Cerebellar nuclear complex (tissue), 1 donor: ENCODE measurements at regions not wholly inside any gene's neighbourhood (a gene's known extent, or its start where the extent isn't known, plus 50 kb on each side); places are given as distances from the start of the nearest gene placed in this dataset.
"Not testable (repeated sequence)": the region's sequence is repeated elsewhere in the genome, so short reads cannot be mapped to it uniquely, and the experiment has no call there.

Experiments
- DNase-seq, 2 experiments: peaks; one replicate each; lab custom pipeline; 2025; lab: John Stamatoyannopoulos, UW

DNA sequence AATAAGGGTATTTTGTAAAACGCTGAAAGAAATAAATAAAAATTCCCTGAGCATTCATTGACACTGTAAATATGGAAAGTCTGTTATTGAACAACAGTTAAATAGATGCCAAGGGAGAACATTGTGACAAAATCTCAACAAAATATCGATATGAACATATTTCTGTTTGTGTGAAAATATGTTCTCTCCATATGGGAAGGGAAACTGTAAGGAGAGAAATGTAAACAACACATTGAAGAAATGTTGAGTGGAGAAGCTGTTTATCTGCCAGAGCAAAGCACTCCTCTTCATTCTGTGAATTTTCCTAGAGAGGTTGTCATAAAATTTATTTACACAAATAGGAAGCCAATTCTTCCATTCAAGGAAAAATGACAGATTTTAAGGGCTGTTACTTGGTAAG, 57.1 kb upstream of the EOMES start:
- DNase-seq: no peak

- no peak for DNase-seq
Measured at GRCh38 chr3:27789420-27789819, 67.3 kb upstream of the EOMES start.

DNA sequence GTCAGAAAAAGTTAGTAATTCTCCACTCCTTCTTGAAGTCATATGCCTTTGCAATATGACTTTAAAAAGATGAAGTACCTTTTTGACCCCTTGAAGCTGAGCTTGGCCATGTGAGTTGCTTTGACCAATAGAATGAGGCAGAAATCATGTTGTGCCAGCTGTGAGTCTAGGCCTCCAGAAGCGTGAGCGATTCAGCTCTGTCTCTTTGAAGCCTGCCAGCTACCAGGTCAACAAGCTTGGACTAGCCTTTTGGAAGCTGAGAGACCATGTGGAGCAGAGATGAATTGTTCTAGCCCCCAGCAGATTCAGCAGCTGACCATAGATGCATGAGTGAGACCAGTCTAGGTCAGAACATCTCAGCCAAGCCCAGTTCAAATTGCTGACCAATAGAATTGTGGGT, 69.8 kb upstream of the EOMES start:
- peak in 1 of 2 experiments; percentile 8 for DNase-seq

- peak; percentile 76 to 90 for DNase-seq
Measured at GRCh38 chr3:27792869-27793268, 70.7 kb upstream of the EOMES start.

DNA sequence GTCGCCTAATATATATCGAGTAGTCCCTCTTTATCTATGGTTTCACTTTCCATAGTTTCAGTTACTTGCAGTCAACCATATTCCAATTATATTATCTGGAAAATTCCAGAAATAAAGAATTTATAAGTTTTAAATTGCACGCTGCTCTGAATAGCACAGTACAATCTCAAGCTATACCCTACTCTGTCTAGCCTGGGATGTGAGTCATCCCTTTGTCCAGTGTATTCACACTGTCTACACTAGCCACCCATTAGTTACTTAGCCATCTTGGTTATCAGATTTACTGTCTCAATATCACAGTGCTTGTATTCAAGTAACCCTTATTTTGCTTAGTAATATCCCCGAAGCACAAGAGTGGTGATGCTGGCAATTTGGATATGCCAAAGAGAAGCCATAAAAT, 72.1 kb upstream of the EOMES start:
- DNase-seq: no peak

DNA sequence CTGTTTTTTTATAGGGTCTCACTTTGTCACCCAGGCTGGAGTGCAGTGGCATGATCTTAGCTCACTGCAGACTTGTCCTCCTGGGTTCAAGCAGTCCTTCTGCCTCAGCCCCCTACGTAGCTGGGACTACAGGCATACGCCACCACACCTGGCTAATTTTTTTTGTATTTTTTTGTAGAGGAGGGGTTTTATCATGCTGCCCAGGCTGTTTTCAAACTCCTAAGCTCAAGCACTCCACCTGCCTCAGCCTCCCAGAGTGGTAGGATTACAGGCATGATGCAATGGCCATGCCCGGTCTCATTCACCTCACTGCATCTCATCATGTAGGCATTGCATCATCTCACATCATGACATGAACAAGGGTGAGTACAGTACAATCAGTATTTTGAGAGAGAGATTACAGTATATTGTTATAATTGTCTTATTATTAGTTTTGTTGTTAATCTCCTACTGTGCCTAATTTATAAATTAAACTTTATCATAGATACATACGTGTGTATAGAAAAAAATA, 74.3 kb upstream of the EOMES start:
- no peak for DNase-seq

- DNase-seq: no peak
Measured at GRCh38 chr3:27797773-27798172, 75.7 kb upstream of the EOMES start.

DNA sequence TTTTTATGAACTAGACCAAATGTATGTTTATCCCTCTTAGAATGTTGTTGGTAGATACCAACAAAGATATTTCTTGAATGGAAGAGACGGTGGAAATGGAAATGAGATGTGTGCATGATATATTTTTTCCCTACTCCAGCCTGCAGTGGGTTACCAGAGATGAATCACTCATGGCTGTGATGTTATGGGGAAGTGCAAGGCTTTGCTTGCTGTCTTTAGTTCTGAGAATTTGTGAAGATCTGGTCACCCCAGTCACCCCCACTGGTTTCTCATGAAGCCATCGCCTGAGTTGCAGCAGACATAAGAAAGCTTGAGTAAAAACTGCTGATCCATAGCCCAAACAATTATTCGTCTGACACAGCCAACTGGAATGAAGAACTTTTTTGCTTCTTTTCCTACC, 78.1 kb upstream of the EOMES start:
- DNase-seq: no peak

DNA sequence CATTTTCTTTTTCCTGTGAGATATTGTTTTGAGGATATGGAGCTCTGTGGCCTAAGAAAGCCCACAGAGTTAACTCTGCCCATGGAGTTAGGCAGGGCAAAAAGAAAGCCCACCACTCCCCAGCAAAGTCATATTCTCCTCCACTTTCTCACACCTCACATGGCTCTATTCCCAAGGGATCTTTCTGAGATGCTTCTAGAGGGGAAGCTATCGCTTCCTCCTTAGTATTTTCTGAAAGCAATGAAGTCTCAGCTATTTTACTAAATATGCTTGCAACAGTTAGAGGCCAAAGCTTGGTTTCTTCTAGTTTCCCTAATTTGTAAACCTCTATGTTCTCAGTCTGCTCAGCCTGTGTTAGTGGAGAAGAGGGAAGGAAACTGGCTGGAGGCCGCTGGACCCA, 80.3 kb upstream of the EOMES start:
- no peak for DNase-seq

DNA sequence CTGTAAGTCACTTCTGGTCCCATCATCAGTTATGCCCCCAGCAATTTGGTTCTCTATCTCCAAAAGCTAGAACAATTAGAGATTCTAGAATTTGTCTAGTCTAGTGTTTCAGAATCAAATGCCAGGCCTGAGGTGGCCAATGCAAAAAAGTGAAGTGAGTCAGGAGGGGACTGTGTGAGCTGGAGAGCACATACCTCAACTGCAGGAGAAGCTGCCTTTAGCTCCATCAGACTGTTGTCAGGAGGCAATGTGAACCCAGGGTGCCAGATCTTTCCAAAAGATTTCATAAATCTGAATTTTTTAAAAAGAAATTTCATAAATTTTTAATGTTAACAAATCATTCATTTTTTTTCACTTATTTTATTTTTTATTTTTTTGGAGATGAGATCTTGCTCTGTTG, 80.7 kb upstream of the EOMES start:
- DNase-seq: no peak

GRCh38 chr3:27805282-27805681, 83.2 kb upstream of the EOMES start:
- no peak for DNase-seq

GRCh38 chr3:27813255-27813654, 91.1 kb upstream of the EOMES start:
- no peak for DNase-seq

DNA sequence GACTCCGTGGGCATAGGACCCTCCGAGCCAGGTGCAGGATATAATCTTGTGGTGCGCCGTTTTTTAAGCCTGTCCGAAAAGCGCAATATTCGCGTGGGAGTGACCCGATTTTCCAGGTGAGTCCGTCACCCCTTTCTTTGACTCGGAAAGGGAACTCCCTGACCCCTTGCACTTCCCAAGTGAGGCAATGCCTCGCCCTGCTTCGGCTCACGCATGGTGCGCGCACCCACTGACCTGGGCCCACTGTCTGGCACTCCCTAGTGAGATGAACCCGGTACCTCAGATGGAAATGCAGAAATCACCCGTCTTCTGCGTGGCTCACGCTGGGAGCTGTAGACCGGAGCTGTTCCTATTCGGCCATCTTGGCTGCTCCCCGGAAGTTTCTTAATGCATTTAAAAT, 99.5 kb upstream of the EOMES start:
- DNase-seq: not testable (repeated sequence)

GRCh38 chr3:27824312-27825200, 102.4 kb upstream of the EOMES start:
- no peak for DNase-seq

GRCh38 chr3:27826448-27826847, 104.3 kb upstream of the EOMES start:
- DNase-seq: no peak

GRCh38 chr3:27827041-27827440, 104.9 kb upstream of the EOMES start:
- no peak for DNase-seq

- no peak for DNase-seq
Measured at GRCh38 chr3:27840807-27841594, 118.9 kb upstream of the EOMES start.

DNA sequence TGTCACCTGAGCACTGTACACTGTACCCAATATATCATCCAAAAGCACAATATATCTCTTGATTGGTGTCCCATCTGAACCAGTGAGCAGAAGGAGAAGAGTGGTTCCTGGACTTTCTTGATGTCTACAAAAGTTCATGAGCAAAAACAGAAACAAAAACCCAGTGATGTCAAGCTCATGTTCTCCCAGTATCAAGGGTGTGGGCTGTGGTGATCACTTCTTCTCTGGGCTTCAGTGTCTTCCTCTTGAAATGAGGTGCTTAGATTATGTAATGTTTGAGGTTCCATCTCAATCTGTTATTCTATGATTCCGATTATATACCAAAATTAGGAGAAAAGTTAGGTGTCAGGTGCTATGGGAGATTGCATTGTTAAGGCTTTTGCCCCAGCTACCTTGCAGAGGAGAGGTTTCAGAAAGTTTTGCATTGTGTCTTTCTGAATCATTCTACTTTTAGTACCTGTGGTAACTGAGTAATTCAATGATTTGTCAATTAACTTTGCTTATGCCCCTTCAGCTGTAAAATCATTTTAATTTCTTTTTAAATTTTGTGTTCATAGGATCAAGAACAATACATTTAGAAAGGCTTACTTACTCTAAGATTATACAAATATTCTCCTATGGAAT, 122.0 kb upstream of the EOMES start:
- no peak for DNase-seq

DNA sequence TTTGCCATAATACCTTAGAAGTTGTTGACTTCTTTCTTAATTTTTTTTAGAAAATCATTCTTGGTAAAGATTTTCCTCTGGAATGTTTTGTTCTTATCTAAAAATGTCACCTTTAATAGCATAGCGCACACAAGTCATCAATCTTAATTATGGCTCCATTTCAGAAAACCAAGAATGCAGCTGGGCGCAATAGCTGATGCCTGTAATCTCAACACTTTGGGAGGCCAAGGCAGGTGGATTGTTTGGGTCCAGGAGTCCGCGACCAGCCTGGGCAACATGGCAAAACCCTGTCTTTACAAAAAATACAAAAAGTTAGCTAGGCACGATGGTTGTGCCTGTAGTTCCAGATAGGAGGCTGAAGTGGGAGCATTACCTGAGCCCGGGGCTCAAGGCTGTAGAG, 125.6 kb upstream of the EOMES start:
- no peak for DNase-seq

DNA sequence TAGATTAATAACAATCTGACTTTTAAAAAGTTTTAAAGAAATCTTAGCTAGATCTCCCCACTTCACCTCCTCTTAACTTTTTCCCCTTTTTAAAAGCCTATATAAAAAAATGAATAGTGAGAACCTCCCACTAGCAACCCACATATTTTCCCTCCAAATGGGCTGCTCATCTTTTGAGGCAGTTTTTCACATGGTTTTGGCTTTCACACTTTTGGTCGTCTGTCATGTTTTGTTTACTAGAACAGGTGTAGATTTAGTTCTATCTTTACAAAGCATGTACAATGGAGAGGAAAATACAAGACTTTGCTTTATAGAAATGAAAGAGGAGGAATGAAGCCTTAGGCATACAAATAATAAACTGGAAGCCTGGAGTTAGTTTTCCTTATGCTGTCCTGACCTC, 126.7 kb upstream of the EOMES start:
- DNase-seq: no peak

DNA sequence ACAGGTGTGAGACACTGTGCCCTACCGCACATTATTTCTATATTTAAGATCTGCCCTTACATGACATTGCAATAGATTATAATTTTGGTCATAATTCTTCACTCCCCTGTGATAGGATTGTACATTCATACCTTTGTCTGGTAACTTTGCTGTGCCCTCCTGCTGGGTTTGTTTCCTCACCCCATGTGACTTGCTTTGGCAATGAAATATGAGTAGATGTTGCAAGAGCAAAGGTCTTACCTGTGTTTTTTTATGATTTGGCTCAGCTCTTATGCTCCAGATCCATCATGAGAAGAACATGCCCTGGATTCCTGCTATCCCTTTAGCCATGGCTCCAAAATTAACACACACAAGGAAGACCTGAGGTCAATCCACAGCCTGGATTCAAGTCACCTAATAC, 137.7 kb upstream of the EOMES start:
- no peak for DNase-seq
